Activated CD8-positive, alpha-beta memory T cell treated with anti-CD3 and anti-CD28 coated beads, Interleukin-2, amount 50 U/mL, for 1 hour (primary cell): ENCODE measurements at regions not wholly inside any gene's neighbourhood (a gene's known extent, or its start where the extent isn't known, plus 50 kb on each side); places are given as distances from the start of the nearest gene placed in this dataset.

ENCODE experiments used
- DNase-seq: peaks from one replicate; pipeline ENCODE4 v3.0.0-alpha.2; 2020; ENCODE audit errors: extremely low read depth

DNA sequence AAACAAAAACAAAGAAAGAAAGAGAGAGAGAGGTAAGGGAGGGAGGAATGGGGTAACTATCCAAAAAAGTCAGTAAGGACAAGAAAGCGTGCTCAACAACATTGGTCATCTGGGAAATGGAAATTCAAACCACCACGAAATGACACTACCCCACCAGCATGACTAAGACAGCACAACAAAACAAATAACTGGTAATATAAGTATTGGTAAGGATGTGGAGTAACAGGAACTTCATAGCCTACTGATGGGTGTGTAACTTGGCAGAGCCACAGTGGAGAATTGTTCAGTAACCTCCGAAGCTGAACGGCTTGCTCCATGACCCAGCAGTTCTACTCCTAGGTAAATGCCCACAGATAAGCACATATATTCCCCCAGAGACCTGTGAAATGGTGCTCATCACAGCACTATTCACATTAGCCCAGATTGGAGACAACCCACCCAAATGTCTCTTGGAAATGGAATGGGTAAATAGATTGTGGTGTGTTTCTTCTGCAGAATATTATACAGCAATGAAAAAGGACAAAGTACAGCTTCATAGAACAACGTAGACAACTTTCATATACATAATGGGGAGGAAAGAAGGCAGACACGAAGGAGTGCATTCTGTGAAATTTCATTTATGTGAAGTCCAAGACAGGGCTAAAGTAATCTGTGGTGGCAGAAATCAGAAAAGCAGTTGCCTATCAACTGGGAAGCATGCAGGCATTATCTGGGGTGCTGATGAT is 95.5 kb upstream of the ATP6AP2 start:
- no peak for DNase-seq

GRCh38 chrX:40484408-40485091 is 96.2 kb upstream of the ATP6AP2 start:
- DNase-seq: no peak

- no peak for DNase-seq
Observed at GRCh38 chrX:40483502-40483901, 97.3 kb upstream of the ATP6AP2 start.

DNA sequence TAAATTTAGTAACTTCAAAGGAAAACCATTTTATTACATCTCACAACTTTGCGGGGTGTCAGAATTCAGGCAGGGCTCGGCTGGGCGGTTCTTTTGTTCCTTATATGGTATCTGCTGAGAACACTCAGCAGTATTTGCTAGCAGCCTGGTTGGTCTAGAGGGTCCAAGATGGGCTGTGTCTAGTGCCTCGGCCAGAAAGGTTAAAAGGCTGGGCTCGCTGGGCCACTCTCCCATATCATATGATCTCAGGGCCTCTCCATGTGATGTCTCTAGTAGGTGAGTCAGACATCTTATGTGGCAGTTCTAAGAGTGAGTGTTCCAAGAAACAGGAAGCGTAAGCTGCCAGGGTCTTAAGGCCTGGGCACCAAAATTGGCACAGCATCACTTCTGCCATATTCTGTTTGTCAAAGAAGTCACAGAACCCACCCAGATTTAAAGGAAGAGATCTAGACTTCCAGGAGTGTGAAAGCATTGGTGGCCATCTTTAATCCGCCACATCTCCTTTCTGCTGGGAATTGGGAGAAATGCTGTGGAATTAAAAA is 100.9 kb upstream of the ATP6AP2 start:
- DNase-seq: no peak

DNA sequence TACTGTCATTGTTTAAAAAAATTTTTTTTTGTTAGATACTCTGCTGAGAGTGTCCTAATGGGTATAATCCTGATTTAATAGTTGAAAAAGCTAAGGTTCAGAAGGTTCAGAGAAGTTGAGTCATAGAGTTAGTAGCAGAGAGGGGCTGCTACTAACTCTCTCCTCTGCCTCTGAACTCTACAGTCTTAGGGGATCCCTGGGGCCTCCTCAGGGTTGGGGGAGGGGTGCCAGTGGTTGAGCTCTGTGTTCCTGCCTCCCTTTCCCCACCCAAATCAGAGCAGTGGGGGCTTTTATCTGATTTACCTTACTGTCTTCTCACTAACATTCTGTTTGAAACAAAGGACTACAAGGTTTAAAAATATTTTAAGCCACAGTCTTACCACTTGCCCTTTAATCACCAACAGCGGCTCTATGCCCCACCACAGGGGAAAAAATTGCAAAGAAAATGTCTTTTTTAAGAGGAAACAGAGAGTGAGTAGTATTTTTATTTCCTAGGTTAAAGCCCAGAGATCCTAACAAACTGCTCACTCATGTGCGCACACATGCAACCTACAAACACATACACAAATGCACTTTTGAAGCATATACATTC is 102.2 kb upstream of the ATP6AP2 start:
- DNase-seq: no peak

- DNase-seq: no peak
Observed at GRCh38 chrX:40476958-40477357, 103.8 kb upstream of the ATP6AP2 start.

DNA sequence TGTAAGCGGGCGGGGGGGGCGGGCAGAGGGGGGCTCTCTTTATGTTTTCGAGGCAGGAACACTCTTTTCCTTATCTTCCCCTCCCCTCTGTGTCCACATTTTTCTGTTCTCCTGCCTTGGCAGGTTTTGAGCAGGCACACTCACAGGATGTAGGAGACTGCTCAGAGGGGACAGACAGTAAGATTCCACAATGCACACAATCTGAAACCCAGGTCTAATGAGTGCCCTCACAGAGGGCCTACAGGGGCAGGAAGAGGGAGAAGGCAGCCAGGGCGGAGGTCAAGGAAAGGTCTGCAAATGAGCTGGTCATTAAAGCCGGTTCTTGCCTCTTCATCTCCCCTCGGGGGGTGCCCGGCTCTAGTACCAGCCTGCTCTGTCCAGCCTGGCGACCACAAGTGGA is 106.1 kb upstream of the ATP6AP2 start:
- DNase-seq: no peak

GRCh38 chrX:40474205-40474626 is 106.6 kb upstream of the ATP6AP2 start:
- no peak for DNase-seq

DNA sequence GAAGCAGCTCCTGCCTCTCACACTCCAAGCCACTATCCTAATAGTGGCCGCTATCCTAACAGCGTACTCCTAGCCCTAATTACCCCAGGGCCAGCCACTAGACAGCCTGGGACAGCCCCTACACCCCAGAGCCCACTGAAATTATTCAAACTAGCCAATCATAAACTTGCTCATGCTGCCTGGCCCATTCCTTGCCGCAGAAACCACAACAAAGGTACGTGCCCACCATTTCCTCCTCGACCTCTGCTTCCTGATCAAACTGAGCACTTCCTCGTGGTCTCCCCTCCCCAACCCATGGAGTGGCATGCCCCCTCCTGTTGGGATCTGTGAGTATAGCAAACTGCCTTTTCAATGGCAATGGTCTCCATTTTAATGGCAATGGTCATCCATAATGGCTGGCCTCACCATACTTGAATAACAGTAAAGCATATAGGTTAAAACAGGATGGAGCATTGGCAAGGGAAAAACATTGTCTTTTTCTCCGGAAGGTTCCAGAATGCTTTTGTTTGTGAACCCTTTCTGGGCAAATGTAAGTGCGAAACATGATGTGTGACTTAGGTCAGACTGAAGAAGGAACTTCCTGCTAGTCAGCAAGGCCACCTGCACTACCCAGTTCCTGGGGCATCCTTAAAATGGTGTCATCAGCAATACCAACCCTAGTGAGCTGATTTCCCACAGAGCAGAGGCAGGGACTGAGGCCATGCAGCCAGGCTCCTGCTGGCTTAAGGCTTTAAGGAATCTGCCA is 107.1 kb upstream of the ATP6AP2 start:
- DNase-seq: no peak

- DNase-seq: no peak
Observed at GRCh38 chrX:40471965-40472648, 108.7 kb upstream of the ATP6AP2 start.

- DNase-seq: no peak
Observed at GRCh38 chrX:40470830-40471429, 109.8 kb upstream of the ATP6AP2 start.

- no peak for DNase-seq
Observed at GRCh38 chrX:40469316-40469715, 111.5 kb upstream of the ATP6AP2 start.

- no peak for DNase-seq
Observed at GRCh38 chrX:40468033-40468846, 112.5 kb upstream of the ATP6AP2 start.

DNA sequence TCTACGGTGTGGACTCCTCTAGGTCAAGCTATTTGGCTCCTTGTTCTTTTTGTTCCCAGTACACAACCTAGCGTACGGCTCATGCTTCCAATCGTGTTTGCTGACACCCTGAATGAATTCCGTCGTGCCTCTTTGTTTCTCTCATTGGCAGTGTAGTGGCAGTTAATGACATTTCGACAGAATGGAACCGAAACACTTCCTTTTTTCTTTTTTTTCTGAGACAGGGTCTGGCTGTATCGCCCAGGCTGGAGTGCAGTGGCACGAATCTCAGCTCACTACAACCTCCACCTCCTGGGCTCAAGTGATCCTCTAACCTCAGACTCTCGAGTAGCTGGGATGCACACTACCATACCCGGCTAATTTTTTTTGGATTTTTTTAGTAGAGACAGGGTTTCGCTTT is 113.3 kb upstream of the ATP6AP2 start:
- no peak for DNase-seq

DNA sequence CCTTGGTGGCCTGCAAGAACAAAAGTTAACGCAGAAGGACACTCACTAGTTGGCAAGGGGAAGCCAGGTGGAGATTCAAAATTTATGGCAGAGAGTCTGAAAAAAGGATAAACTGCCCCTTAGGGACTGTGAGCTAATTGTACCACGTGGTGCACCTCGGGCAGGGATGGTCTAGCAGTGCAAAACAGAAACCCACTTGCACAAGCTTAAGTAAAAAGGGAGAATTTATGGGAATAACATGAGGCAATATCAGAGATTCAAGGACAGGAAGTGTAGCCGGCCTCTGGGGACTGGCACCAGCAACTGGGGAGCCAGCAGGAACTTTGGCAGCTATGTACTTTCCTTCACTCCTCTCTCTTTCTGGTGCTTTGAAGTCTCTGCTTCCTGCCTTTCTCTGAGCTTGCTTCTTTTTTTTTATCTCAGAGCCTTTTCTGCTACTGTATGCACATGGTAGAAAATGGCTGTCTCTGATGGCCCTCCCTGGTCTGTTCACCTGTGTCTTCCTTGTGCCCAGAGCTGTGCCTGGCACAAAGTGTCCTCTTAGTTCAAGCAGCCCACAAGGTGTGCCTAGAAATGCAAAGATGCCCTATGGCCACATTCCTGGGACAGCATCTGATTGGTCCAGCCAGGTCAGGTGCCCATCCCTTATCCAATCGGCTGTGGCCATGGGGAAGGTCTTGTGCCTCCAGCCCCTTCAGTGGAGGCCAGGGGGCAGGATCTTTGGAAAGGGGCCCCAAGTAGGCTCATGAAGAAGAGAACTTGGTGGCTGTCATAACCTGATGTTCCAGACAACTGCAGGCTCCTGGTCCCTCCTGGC is 114.8 kb upstream of the ATP6AP2 start:
- DNase-seq: no peak

DNA sequence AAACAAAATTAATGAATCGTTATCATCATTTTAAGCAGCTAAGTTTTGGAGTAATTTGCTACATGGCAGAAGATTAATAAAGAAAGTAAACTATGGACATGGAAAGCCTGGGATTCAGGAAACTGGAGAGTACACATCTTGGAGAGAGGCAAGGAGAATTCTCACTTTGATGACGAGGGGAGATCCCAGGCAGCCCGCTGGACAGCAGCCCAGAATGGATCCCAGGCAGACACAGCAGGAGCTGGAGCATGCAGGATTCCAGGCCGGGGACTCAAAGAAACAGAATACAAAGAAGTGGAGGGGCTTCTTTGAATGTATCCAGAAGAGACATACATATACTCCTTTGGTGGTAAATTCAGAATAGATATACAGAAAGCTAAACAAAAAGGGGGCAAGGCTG is 118.0 kb upstream of the ATP6AP2 start:
- no peak for DNase-seq

DNA sequence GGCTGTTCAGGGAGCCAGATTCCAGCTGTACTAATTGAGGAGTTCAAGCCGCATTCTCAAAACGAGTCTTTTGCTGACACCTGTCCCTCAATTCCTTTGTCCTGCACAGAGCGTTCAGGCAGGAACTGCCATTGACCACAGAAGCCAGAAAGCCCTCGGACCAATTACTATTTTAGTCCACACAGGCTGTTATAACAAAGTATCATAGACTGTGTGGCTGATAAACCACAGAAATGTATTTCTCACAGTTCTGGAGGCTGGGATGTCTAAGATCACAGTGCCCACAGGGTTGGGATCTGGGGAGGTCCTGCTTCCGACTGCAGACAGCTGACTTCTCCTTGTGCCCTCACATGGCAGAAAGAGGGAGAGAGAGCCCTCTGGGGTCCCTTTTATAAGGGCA is 119.8 kb upstream of the ATP6AP2 start:
- no peak for DNase-seq

DNA sequence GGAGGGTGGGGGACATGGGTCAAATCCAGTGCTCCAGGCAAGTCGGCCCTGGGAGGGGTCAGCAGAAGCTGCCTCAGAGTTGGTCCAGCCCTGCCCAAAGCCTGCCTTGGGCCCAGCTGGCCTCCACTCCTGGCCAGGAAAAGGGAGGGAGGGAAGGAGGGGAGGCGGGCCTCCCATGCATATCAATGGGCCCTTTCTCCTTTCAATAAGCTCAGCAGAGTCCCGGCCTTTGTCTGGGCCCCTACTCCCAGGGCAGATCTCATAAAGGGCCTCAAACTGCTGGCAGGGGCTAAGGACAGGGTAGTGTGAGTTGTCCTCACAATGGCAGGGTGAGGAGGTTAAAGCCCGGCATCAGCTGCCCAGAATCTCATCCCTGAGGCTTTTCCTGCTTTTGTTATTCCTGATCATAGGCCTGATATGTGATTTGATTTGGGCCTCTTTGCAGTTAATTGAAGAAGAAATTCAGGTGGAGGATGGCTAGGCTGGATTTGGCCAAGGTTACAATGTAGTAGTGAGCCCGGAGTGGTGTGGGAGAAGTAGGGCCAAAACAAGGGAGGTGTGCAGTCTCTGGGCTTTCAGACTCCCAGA is 121.1 kb upstream of the ATP6AP2 start:
- no peak for DNase-seq

- DNase-seq: no peak
Observed at GRCh38 chrX:40457406-40457805, 123.4 kb upstream of the ATP6AP2 start.
